ENCODE measurements at regions not wholly inside any gene's neighbourhood (a gene's known extent, or its start where the extent isn't known, plus 50 kb on each side); places are given as distances from the start of the nearest gene placed in this dataset.

- POLR2A ChIA-PET: no interaction called here
- H3K79me2 ChIP-seq (ENCODE audit: control insufficient read depth, insufficient read depth, low read length): no peaks in the 10 kb centered on the region
- no peaks in the 10 kb centered on the region for H3K36me3 ChIP-seq (ENCODE audit: control insufficient read depth in 2 of 2, extremely low read depth in 1 of 2, insufficient read depth in 2 of 2, low read length in 2 of 2)
- TF ChIP-seq GATA2 (IDR thresholded peaks at IDR 0.05; ENCODE audit: insufficient read depth, insufficient read length, low read depth, low read length): no peak
- TF ChIP-seq MYC (IDR thresholded peaks at IDR 0.05; ENCODE audit: low read depth, low read length): no peak
- no peak for TF ChIP-seq CTCF (IDR thresholded peaks at IDR 0.05; ENCODE audit: extremely low read depth in 1 of 2, insufficient read depth in 1 of 2, low read depth in 1 of 2, low read length in 2 of 2)
- no peak for TF ChIP-seq MAX (IDR thresholded peaks at IDR 0.05; ENCODE audit: insufficient read depth, insufficient read length)
- no peak for TF ChIP-seq JUN (IDR thresholded peaks at IDR 0.05; ENCODE audit: borderline replicate concordance, insufficient read depth, insufficient read length, low read depth)
- no peak for TF ChIP-seq EZH2 (IDR thresholded peaks at IDR 0.05; ENCODE audit: borderline replicate concordance, low read depth, low read length, severe bottlenecking)
- TF ChIP-seq POLR2AphosphoS5 (IDR thresholded peaks at IDR 0.05; ENCODE audit: insufficient read depth, low read depth, low read length): no peak
- TF ChIP-seq POLR2A (IDR thresholded peaks at IDR 0.05; ENCODE audit: low read depth, low read length): no peak
- no peak for TF ChIP-seq FOS (IDR thresholded peaks at IDR 0.05; ENCODE audit: borderline replicate concordance, insufficient read depth, low read length)
- dilution Hi-C loops (cut with MboI; ENCODE audit: extremely low pct_ligation_motif_present, low sequenced_read_pairs) (no loop called here), intact Hi-C loops (cut with micrococcal nuclease) (loop anchor here (5.0 kb wide), 1 partner anchor 433 kb away; the partner anchor contains the start of gene CCT8)
- H3K27me3 ChIP-seq (ENCODE audit: control insufficient read depth in 2 of 2, insufficient read depth in 2 of 2, low read length in 2 of 2): no peaks in the 10 kb centered on the region
- H3K9me3 ChIP-seq (replicated peaks; ENCODE audit: control insufficient read depth, insufficient read depth, low read length): no peaks in the 10 kb centered on the region
- H3K4me3 ChIP-seq (replicated peaks in 1 of 3; ENCODE audit: insufficient read depth in 1 of 3, low read depth in 1 of 3, low read length in 3 of 3): no peak overlapping the region
- CTCF ChIA-PET: no interaction called here
- DNase-seq (ENCODE audit: low read depth, low spot score) (no peak), FAIRE-seq (no peak)
- H2AFZ ChIP-seq (ENCODE audit: low read depth, low read length): no peak overlapping the region
- no peaks in the 10 kb centered on the region for H4K20me1 ChIP-seq (replicated peaks; ENCODE audit: control insufficient read depth, extremely low read depth, insufficient read depth, low read length)
- H3K9me1 ChIP-seq (replicated peaks; ENCODE audit: control insufficient read depth, extremely low read depth, insufficient read depth, low read length): no peaks in the 10 kb centered on the region
- no TSS peak for BruUV-seq (replicated peaks)
- no peak overlapping the region for H3K9ac ChIP-seq (replicated peaks; ENCODE audit: extremely low read depth, insufficient read depth, low read length)
- no peak overlapping the region for H3K27ac ChIP-seq (ENCODE audit: insufficient read depth, low read depth, low read length)
- no peak overlapping the region for H3K4me2 ChIP-seq (ENCODE audit: insufficient read depth, low read length)
- H3K4me1 ChIP-seq (ENCODE audit: control insufficient read depth, extremely low read depth, insufficient read depth, low read length): peaks cover 28% of the 10 kb centered on the region
Observed at GRCh38 chr21:28639737-28640136, 352.9 kb downstream of the LTN1 start.
